Neural progenitor cell (in vitro differentiated cells): ENCODE measurements at regions not wholly inside any gene's neighbourhood (a gene's known extent, or its start where the extent isn't known, plus 50 kb on each side); places are given as distances from the start of the nearest gene placed in this dataset.
A peak's percentile ranks its signal among the peaks of the same experiment; 100 is the strongest.

Experiments
- DNase-seq: peaks from one replicate; pipeline ENCODE4 v3.0.0-alpha.2; 2016; ENCODE audit warnings: low spot score
- H2AFZ ChIP-seq: fragments of 200-600 bp; sonication (generic); replicated peaks from 2 replicates; pipeline ENCODE4 v1.6.1; 2016; ENCODE audit warnings: antibody characterized with exemption
- H3F3A ChIP-seq: fragments of 200-600 bp; sonication (generic); 2 replicates; pipeline ENCODE4 v1.6.1; 2016; ENCODE audit warnings: antibody characterized with exemption, low read depth
- H3K27ac ChIP-seq: fragments of 200-600 bp; sonication (generic); 2 replicates; pipeline ENCODE4 v1.5.1; 2016; ENCODE audit warnings: mild to moderate bottlenecking
- H3K27me3 ChIP-seq: fragments of 200-600 bp; sonication (generic); 2 replicates; pipeline ENCODE4 v1.6.1; 2016; ENCODE audit warnings: mild to moderate bottlenecking, moderate library complexity
- H3K36me3 ChIP-seq: fragments of 200-600 bp; sonication (generic); 2 replicates; pipeline ENCODE4 v1.5.1; 2016
- H3K4me1 ChIP-seq: fragments of 200-600 bp; sonication (generic); 2 replicates; pipeline ENCODE4 v1.6.1; 2016; ENCODE audit warnings: mixed run types
- H3K4me2 ChIP-seq: fragments of 200-600 bp; sonication (generic); 2 replicates; pipeline ENCODE4 v1.6.1; 2016
- H3K4me3 ChIP-seq: fragments of 200-600 bp; sonication (generic); 2 replicates; pipeline ENCODE4 v1.5.1; 2016
- H3K79me2 ChIP-seq: fragments of 200-600 bp; sonication (generic); 2 replicates; pipeline ENCODE4 v1.6.1; 2016; ENCODE audit warnings: low read depth
- H3K9ac ChIP-seq: fragments of 200-600 bp; sonication (generic); 2 replicates; pipeline ENCODE4 v1.6.1; 2016
- H3K9me3 ChIP-seq: fragments of 200-600 bp; sonication (generic); 2 replicates; pipeline ENCODE4 v1.5.1; 2016; ENCODE audit warnings: low read depth
- H4K20me1 ChIP-seq: fragments of 200-600 bp; sonication (generic); 2 replicates; pipeline ENCODE4 v1.6.1; 2016; ENCODE audit warnings: low read depth
- H3K27ac Mint-ChIP-seq: 3 replicates; pipeline ENCODE4 v1.8.0; 2021; ENCODE audit warnings: mixed read lengths
- H3K27me3 Mint-ChIP-seq: 2 replicates; pipeline ENCODE4 v1.8.0; 2022; ENCODE audit warnings: low read depth, mild to moderate bottlenecking, inconsistent platforms, moderate library complexity, mixed read lengths; ENCODE audit not compliant: insufficient read depth
- H3K36me3 Mint-ChIP-seq: 3 replicates; pipeline ENCODE4 v1.8.0; 2021; ENCODE audit warnings: mixed read lengths
- H3K4me1 Mint-ChIP-seq: 3 replicates; pipeline ENCODE4 v1.8.0; 2021; ENCODE audit warnings: mixed read lengths
- H3K4me3 Mint-ChIP-seq: 3 replicates; pipeline ENCODE4 v1.8.0; 2021; ENCODE audit warnings: mild to moderate bottlenecking, moderate library complexity, mixed read lengths
- H3K9me3 Mint-ChIP-seq: 3 replicates; pipeline ENCODE4 v1.8.0; 2020; ENCODE audit warnings: mixed read lengths
- CTCF ChIP-seq: fragments of 200-600 bp; sonication (generic); IDR thresholded peaks from 2 replicates; pipeline ENCODE4 v1.5.1; 2017; ENCODE audit warnings: antibody characterized with exemption, mild to moderate bottlenecking
- EZH2 ChIP-seq: fragments of 200-600 bp; sonication (generic); IDR thresholded peaks from 2 replicates; pipeline ENCODE4 v1.6.1; 2017; ENCODE audit warnings: antibody characterized with exemption, mild to moderate bottlenecking, moderate library complexity
- EZH2phosphoT487 ChIP-seq: fragments of 200-600 bp; sonication (generic); IDR thresholded peaks from 2 replicates; pipeline ENCODE4 v1.6.1; 2017; ENCODE audit warnings: antibody characterized with exemption

- H3K36me3 ChIP-seq, result no peaks in the 10 kb centered on the region
- no peaks in the 10 kb centered on the region for H3K27me3 ChIP-seq
- no peak overlapping the region for H3K27ac ChIP-seq
- no peak overlapping the region for H3K4me3 Mint-ChIP-seq
- no peaks in the 10 kb centered on the region for H3K9me3 Mint-ChIP-seq
- no peak overlapping the region for H3K4me3 ChIP-seq
- no peak for TF ChIP-seq CTCF
- TF ChIP-seq EZH2phosphoT487, result no peak
- TF ChIP-seq EZH2, result no peak
- no peaks in the 10 kb centered on the region for H3K36me3 Mint-ChIP-seq
- H3F3A ChIP-seq, result no peaks in the 10 kb centered on the region
- peaks cover 10% of the 10 kb centered on the region for H3K4me1 Mint-ChIP-seq
- H3K9me3 ChIP-seq, result no peaks in the 10 kb centered on the region
- H3K79me2 ChIP-seq, result no peaks in the 10 kb centered on the region
- H4K20me1 ChIP-seq, result no peaks in the 10 kb centered on the region
- no peak for DNase-seq
- no peak overlapping the region for H3K4me2 ChIP-seq
- H3K9ac ChIP-seq, result no peak overlapping the region
- peaks cover 3% of the 10 kb centered on the region for H3K27me3 Mint-ChIP-seq
- H3K27ac Mint-ChIP-seq, result no peak overlapping the region
- no peak overlapping the region for H2AFZ ChIP-seq
- H3K4me1 ChIP-seq, result no peaks in the 10 kb centered on the region
Observed at GRCh38 chr1:188669728-188670382, 1807.8 kb downstream of the BRINP3 start.

GRCh38 chr1:188670837-188671236, 1806.8 kb downstream of the BRINP3 start:
- Histone ChIP-seq H3K4me1 (no peaks in the 10 kb centered on the region), H3K9me3 (no peaks in the 10 kb centered on the region), H3K9ac (no peak overlapping the region), H4K20me1 (no peaks in the 10 kb centered on the region), H3F3A (no peaks in the 10 kb centered on the region), H2AFZ (no peak overlapping the region), H3K79me2 (no peaks in the 10 kb centered on the region), H3K4me3 (no peak overlapping the region), H3K36me3 (no peaks in the 10 kb centered on the region), H3K27me3 (no peaks in the 10 kb centered on the region), H3K4me2 (no peak overlapping the region), H3K27ac (no peak overlapping the region)
- Mint-ChIP-seq H3K9me3 (no peaks in the 10 kb centered on the region), H3K36me3 (no peaks in the 10 kb centered on the region), H3K4me1 (peaks cover 3% of the 10 kb centered on the region), H3K4me3 (no peak overlapping the region), H3K27ac (no peak overlapping the region), H3K27me3 (peaks cover 3% of the 10 kb centered on the region)
- no peak for DNase-seq
- no peak for TF ChIP-seq EZH2phosphoT487
- TF ChIP-seq EZH2, result no peak
- TF ChIP-seq CTCF, result no peak

DNA sequence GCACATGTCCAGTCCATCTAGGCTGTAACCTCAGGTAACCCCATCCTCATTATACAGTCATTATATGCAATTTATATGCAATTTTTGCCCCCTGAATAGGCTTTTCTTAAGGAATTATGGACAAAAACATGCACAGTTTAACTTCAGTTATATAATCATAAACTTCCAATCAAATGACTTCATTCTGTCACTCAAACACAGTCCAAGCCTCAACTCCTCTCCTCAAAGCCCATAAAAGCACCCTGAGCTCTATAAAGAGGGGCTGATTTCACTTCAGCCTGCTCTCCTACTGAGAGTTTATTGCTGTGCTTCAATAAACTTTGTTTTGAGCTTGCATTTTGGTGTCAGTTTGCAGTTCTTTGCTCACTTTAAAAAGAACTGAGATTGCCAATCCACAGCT, 1805.5 kb downstream of the BRINP3 start:
- no peaks in the 10 kb centered on the region for H3K4me1 ChIP-seq
- H3K9me3 Mint-ChIP-seq, result no peaks in the 10 kb centered on the region
- no peaks in the 10 kb centered on the region for H3F3A ChIP-seq
- no peak overlapping the region for H3K4me3 Mint-ChIP-seq
- no peak for DNase-seq
- no peak overlapping the region for H3K4me3 ChIP-seq
- H3K27ac Mint-ChIP-seq, result no peak overlapping the region
- no peak overlapping the region for H3K4me2 ChIP-seq
- H2AFZ ChIP-seq, result no peak overlapping the region
- peaks cover 3% of the 10 kb centered on the region for H3K27me3 Mint-ChIP-seq
- no peaks in the 10 kb centered on the region for H3K27me3 ChIP-seq
- H3K27ac ChIP-seq, result no peak overlapping the region
- no peaks in the 10 kb centered on the region for H3K4me1 Mint-ChIP-seq
- no peak for TF ChIP-seq EZH2phosphoT487
- no peaks in the 10 kb centered on the region for H4K20me1 ChIP-seq
- no peak overlapping the region for H3K9ac ChIP-seq
- no peaks in the 10 kb centered on the region for H3K79me2 ChIP-seq
- no peaks in the 10 kb centered on the region for H3K36me3 ChIP-seq
- H3K36me3 Mint-ChIP-seq, result no peaks in the 10 kb centered on the region
- no peaks in the 10 kb centered on the region for H3K9me3 ChIP-seq

DNA sequence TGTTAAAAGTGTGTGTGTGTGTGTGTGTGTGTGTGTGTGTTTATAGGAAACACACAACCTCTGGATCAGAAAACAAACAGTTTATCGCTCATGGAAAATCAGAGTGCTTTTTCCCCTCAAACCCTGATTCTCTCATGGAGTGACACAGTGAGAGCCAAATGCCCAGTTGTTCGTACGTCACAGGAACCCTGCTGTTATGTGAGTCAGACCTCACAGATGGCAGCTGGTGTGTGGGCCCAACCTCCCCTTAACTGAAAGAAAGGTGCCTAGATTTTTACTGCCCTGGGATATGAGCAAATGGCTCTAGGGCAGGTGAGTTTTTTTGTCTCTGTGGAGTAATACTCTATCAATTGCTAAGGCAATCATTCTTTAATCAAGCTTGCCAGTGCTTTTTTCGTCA, 1788.1 kb downstream of the BRINP3 start:
- Histone ChIP-seq H3K36me3 (no peaks in the 10 kb centered on the region), H3K79me2 (no peaks in the 10 kb centered on the region), H3K4me1 (peaks cover 3% of the 10 kb centered on the region), H2AFZ (peak overlapping the region; percentile 19), H3F3A (no peaks in the 10 kb centered on the region), H4K20me1 (no peaks in the 10 kb centered on the region), H3K9me3 (no peaks in the 10 kb centered on the region), H3K27me3 (no peaks in the 10 kb centered on the region), H3K4me3 (no peak overlapping the region), H3K9ac (no peak overlapping the region), H3K27ac (no peak overlapping the region), H3K4me2 (no peak overlapping the region)
- TF ChIP-seq EZH2, result no peak
- no peak for TF ChIP-seq EZH2phosphoT487
- no peak for TF ChIP-seq CTCF
- Mint-ChIP-seq H3K27ac (no peak overlapping the region), H3K9me3 (no peaks in the 10 kb centered on the region), H3K27me3 (no peaks in the 10 kb centered on the region), H3K4me3 (no peak overlapping the region), H3K4me1 (peaks cover 2% of the 10 kb centered on the region), H3K36me3 (no peaks in the 10 kb centered on the region)
- peak; percentile 39 for DNase-seq
